Lung (tissue), 11 donors: ENCODE measurements at regions not wholly inside any gene's neighbourhood (a gene's known extent, or its start where the extent isn't known, plus 50 kb on each side); places are given as distances from the start of the nearest gene placed in this dataset.

Experiments
- ATAC-seq: fragments of 200-7000 bp; cut with Tn5 transposase; one replicate; pipeline ENCODE4 v1.9.1; 2020; ENCODE audit warnings: moderate number of reproducible peaks; ENCODE audit not compliant: insufficient read depth, low FRiP score
- DNase-seq, 3 donors: peaks; one replicate each; pipeline ENCODE4 v3.0.0-alpha.2; 2013 to 2017
- H3K27ac ChIP-seq, 2 donors: one replicate each; pipeline ENCODE4 v1.5.1; 2013; ENCODE audit warnings: mild to moderate bottlenecking in 2 of 2, moderate library complexity in 2 of 2, control low read depth in 1 of 2, inconsistent platforms in 1 of 2, low read depth in 1 of 2, low read length in 1 of 2
- H3K27me3 ChIP-seq, 3 donors: one replicate each; pipeline ENCODE4 v1.5.1; 2013; ENCODE audit warnings: low read length in 2 of 3; ENCODE audit not compliant: control insufficient read depth in 3 of 3, insufficient read depth in 3 of 3
- H3K36me3 ChIP-seq, 4 donors: one replicate each; pipeline ENCODE4 v1.5.1; 2013; ENCODE audit warnings: low read length in 4 of 4, mild to moderate bottlenecking in 1 of 4, moderate library complexity in 1 of 4; ENCODE audit not compliant: control insufficient read depth in 4 of 4, insufficient read depth in 4 of 4
- H3K4me1 ChIP-seq, 5 donors: one replicate each; pipeline ENCODE4 v1.5.1; 2013; ENCODE audit warnings: low read length in 5 of 5, mild to moderate bottlenecking in 2 of 5, moderate library complexity in 1 of 5; ENCODE audit not compliant: control insufficient read depth in 5 of 5, insufficient read depth in 5 of 5
- H3K4me3 ChIP-seq: one replicate; pipeline ENCODE4 v1.5.1; 2013; ENCODE audit warnings: mild to moderate bottlenecking, control low read depth, moderate library complexity
- H3K9ac ChIP-seq, 2 donors: one replicate each; pipeline ENCODE4 v1.5.1; 2013; ENCODE audit warnings: low read length in 2 of 2, control low read depth in 1 of 2; ENCODE audit not compliant: insufficient read depth in 1 of 2
- H3K9me3 ChIP-seq, 4 donors: one replicate each; pipeline ENCODE4 v1.5.1; 2013; ENCODE audit warnings: low read length in 3 of 4, mild to moderate bottlenecking in 1 of 4, moderate library complexity in 1 of 4; ENCODE audit not compliant: control insufficient read depth in 4 of 4, insufficient read depth in 3 of 4
- CTCF ChIP-seq: IDR thresholded peaks from 2 replicates; pipeline ENCODE4 v1.5.1; 2012; ENCODE audit warnings: mild to moderate bottlenecking; ENCODE audit errors: control extremely low read depth, extremely low read depth
- WGBS, 2 donors: extraction: QIAGEN DNeasy Blood & Tissue Kit; methylation state at CpG; one replicate each; pipeline ENCODE4 v1.1.7; 2013; 5-methylcytosine and 5-hydroxymethylcytosine counted together
- donor health status: control.
- donor health status: control.
- donor health status: Bipolar disorder and iron deficiency.
- donor health status: healthy.
- donor health status: DM: yes; HTN: yes; CAD: no.

GRCh38 chr14:58899317-58899713 lies 261.6 kb downstream of the DACT1 start:
- no peak overlapping the region for H3K9ac ChIP-seq
- no peak overlapping the region for H3K27ac ChIP-seq
- no peak for TF ChIP-seq CTCF
- H3K9me3 ChIP-seq: no peaks in the 10 kb centered on the region
- WGBS, 2 donors: 46 to 61% methylated on average over 3 of the region's 3 CpGs
- DNase-seq (peak in 2 of 3 donors; percentile 27 to 69), ATAC-seq (peak; percentile 36)
- H3K4me1 ChIP-seq: no peaks in the 10 kb centered on the region
- H3K4me3 ChIP-seq: no peak overlapping the region
- no peaks in the 10 kb centered on the region for H3K27me3 ChIP-seq
- H3K36me3 ChIP-seq: peaks cover 0 to 1% (median 0%) of the 10 kb centered on the region in 4 donors

- no peak overlapping the region for H3K27ac ChIP-seq
- H3K36me3 ChIP-seq: peaks cover 0 to 1% (median 0%) of the 10 kb centered on the region in 4 donors
- DNase-seq (no peak), ATAC-seq (no peak)
- H3K27me3 ChIP-seq: no peaks in the 10 kb centered on the region
- no peak overlapping the region for H3K4me3 ChIP-seq
- H3K9me3 ChIP-seq: no peaks in the 10 kb centered on the region
- no peaks in the 10 kb centered on the region for H3K4me1 ChIP-seq
- TF ChIP-seq CTCF: no peak
- no peak overlapping the region for H3K9ac ChIP-seq
These were observed 264.1 kb downstream of the DACT1 start for GRCh38 chr14:58901826-58902225.

- ATAC-seq (no peak), DNase-seq (no peak)
- no peak for TF ChIP-seq CTCF
- Histone ChIP-seq H3K36me3 (peaks cover 0 to 1% (median 0%) of the 10 kb centered on the region in 4 donors), H3K27ac (no peak overlapping the region), H3K4me1 (no peaks in the 10 kb centered on the region), H3K9me3 (no peaks in the 10 kb centered on the region), H3K4me3 (no peak overlapping the region), H3K27me3 (no peaks in the 10 kb centered on the region), H3K9ac (no peak overlapping the region)
- WGBS, 2 donors: 64 to 82% methylated on average over 1 of the region's 1 CpG
These were observed 267.0 kb downstream of the DACT1 start for GRCh38 chr14:58904776-58905175.

GRCh38 chr14:58907803-58908202 lies 270.0 kb downstream of the DACT1 start:
- Histone ChIP-seq H3K27me3 (no peaks in the 10 kb centered on the region), H3K4me1 (no peaks in the 10 kb centered on the region), H3K4me3 (no peak overlapping the region), H3K9ac (no peak overlapping the region), H3K9me3 (no peaks in the 10 kb centered on the region), H3K36me3 (peaks cover 0 to 1% (median 0%) of the 10 kb centered on the region in 4 donors), H3K27ac (no peak overlapping the region)
- DNase-seq: no peak
- 73 to 74% methylated on average over 1 of the region's 1 CpG for WGBS, 2 donors
- ATAC-seq: no peak
- no peak for TF ChIP-seq CTCF
